ENCODE measurements at regions not wholly inside any gene's neighbourhood (a gene's known extent, or its start where the extent isn't known, plus 50 kb on each side); places are given as distances from the start of the nearest gene placed in this dataset.

DNA sequence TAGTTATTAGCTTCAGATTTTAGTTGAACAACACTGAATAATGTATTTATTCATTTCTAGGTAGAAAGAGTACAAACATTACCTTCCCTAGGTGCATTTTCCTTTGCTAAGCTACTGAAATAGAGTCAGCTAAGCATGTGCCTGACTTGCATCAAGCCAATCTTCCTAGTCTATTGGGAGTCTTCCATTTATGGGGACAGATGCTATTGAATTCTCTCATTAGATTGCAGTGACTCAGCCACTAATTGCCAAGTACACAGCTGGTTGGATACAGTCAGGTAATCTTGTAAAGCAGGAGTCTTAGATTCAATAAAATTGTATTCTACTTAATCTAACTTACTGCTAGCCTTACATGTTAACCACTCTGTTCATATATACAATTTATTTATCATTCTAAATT lies 55.2 kb upstream of the RPS13 start:
- Mint-ChIP-seq H3K36me3 (ENCODE audit: low read depth) (peaks cover 58% of the 10 kb centered on the region), H3K27me3 (ENCODE audit: low read depth) (no peaks in the 10 kb centered on the region), H3K4me3 (no peak overlapping the region), H3K9me3 (no peaks in the 10 kb centered on the region), H3K27ac (no peak overlapping the region), H3K4me1 (peaks cover 4% of the 10 kb centered on the region)
- no peak for TF ChIP-seq CTCF (IDR thresholded peaks at IDR 0.05; ENCODE audit: unreplicated experiment in 3 of 3)

DNA sequence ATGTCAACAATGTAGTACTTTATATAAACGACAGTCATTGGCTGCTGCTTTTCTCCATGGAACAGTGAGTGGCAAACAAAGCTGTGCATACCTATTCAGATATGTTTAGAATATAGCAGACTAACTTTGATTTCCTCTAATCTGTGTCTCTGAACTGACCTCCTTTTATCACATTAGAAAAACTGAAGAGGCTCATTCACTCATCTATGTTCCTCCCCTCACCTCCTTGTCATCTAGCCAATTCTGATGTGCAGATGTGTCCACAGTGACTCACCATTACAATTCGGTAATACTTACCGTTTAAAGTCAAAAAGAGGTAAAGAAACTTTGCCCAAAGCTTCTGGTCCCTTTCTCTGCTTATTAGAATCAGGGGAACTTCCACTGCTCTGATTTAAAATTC lies 51.5 kb upstream of the RPS13 start:
- Mint-ChIP-seq H3K27me3 (ENCODE audit: low read depth) (no peaks in the 10 kb centered on the region), H3K4me1 (no peaks in the 10 kb centered on the region), H3K9me3 (no peaks in the 10 kb centered on the region), H3K4me3 (no peak overlapping the region), H3K36me3 (ENCODE audit: low read depth) (peaks cover 48% of the 10 kb centered on the region), H3K27ac (no peak overlapping the region)
- TF ChIP-seq CTCF (IDR thresholded peaks at IDR 0.05; ENCODE audit: unreplicated experiment in 3 of 3) = no peak
